Fibroblast of pulmonary artery (primary cell): ENCODE measurements at regions not wholly inside any gene's neighbourhood (a gene's known extent, or its start where the extent isn't known, plus 50 kb on each side); places are given as distances from the start of the nearest gene placed in this dataset.
"Not testable (repeated sequence)": the region's sequence is repeated elsewhere in the genome, so short reads cannot be mapped to it uniquely, and the experiment has no call there.

Source experiments
- DNase-seq: peaks from one replicate; pipeline ENCODE4 v3.0.0-alpha.2; 2010; ENCODE audit warnings: low read depth
- H3K4me3 ChIP-seq: replicated peaks from 2 replicates; pipeline ENCODE4 v1.5.1; 2011; ENCODE audit warnings: low read depth, mild to moderate bottlenecking, control low read depth, low read length, moderate library complexity
- CTCF ChIP-seq: IDR thresholded peaks from 2 replicates; pipeline ENCODE4 v1.5.1; 2011; ENCODE audit warnings: mild to moderate bottlenecking, control low read depth, low read length, inconsistent platforms; ENCODE audit errors: missing control alignments

GRCh38 chr11:116371146-116371545, 401.6 kb downstream of the BUD13 start:
- no peak overlapping the region for H3K4me3 ChIP-seq
- no peak for TF ChIP-seq CTCF
- no peak for DNase-seq

GRCh38 chr11:116368784-116369183, 404.0 kb downstream of the BUD13 start:
- H3K4me3 ChIP-seq: no peak overlapping the region
- no peak for DNase-seq
- no peak for TF ChIP-seq CTCF

GRCh38 chr11:116366980-116367645, 405.7 kb downstream of the BUD13 start:
- no peak overlapping the region for H3K4me3 ChIP-seq
- no peak for TF ChIP-seq CTCF
- DNase-seq: peak; percentile 1

- no peak for TF ChIP-seq CTCF
- no peak for DNase-seq
- H3K4me3 ChIP-seq: no peak overlapping the region
Measured at GRCh38 chr11:116366451-116366850, 406.3 kb downstream of the BUD13 start.

- H3K4me3 ChIP-seq, DNase-seq: not testable (repeated sequence)
Measured at GRCh38 chr11:116364925-116365324, 407.9 kb downstream of the BUD13 start.

- TF ChIP-seq CTCF: no peak
- DNase-seq: no peak
- H3K4me3 ChIP-seq: no peak overlapping the region
Measured at GRCh38 chr11:116364348-116364747, 408.4 kb downstream of the BUD13 start.

- no peak for DNase-seq
- no peak overlapping the region for H3K4me3 ChIP-seq
- no peak for TF ChIP-seq CTCF
Measured at GRCh38 chr11:116360221-116360941, 412.4 kb downstream of the BUD13 start.
